ENCODE measurements at regions not wholly inside any gene's neighbourhood (a gene's known extent, or its start where the extent isn't known, plus 50 kb on each side); places are given as distances from the start of the nearest gene placed in this dataset.

- TF ChIP-seq CTCF (IDR thresholded peaks at IDR 0.05) (no peak), POLR2A (IDR thresholded peaks at IDR 0.05) (no peak)
Measured at GRCh38 chr4:164307262-164307661, 446.7 kb upstream of the SMIM31 start.
